A673 (cell line): ENCODE measurements at regions not wholly inside any gene's neighbourhood (a gene's known extent, or its start where the extent isn't known, plus 50 kb on each side); places are given as distances from the start of the nearest gene placed in this dataset.

Experiments used
- BruUV-seq: library from RNA; stranded (reverse); fragments of 400-500 nt; replicated peaks from 2 replicates; lab custom pipeline; 2021; lab: Mats Ljungman, UMichigan
- CTCF ChIA-PET: fragments of 300-600 bp; sonication (Branson Sonifier 250); formaldehyde crosslinking; loops from one replicate; lab custom pipeline; 2022; ENCODE audit warnings: antibody characterized with exemption; lab: Charles Lee
- POLR2A ChIA-PET: fragments of 300-600 bp; sonication (Branson Sonifier 250); formaldehyde crosslinking; loops from one replicate; lab custom pipeline; 2022; ENCODE audit warnings: antibody characterized with exemption; ENCODE audit not compliant: low non-redundant PET; lab: Charles Lee
- DNase-seq: peaks from one replicate; pipeline ENCODE4 v3.0.0-alpha.2; 2015; ENCODE audit warnings: low spot score
- H3K27ac ChIP-seq: fragments of 200-600 bp; sonication (generic); 2 replicates; pipeline ENCODE4 v1.5.1; 2016; ENCODE audit warnings: mixed run types, low read depth, mild to moderate bottlenecking, mixed read lengths, antibody characterized with exemption, low read length; ENCODE audit not compliant: poor library complexity, severe bottlenecking
- H3K27me3 ChIP-seq: fragments of 200-600 bp; sonication (generic); replicated peaks from 2 replicates; pipeline ENCODE4 v1.6.1; 2017; ENCODE audit warnings: mixed run types, low read depth, mild to moderate bottlenecking, mixed read lengths, antibody characterized with exemption, low read length; ENCODE audit not compliant: insufficient read depth, poor library complexity
- H3K36me3 ChIP-seq: fragments of 200-600 bp; sonication (generic); 2 replicates; pipeline ENCODE4 v1.6.1; 2016; ENCODE audit warnings: mixed run types, mild to moderate bottlenecking, mixed read lengths, antibody characterized with exemption, low read length; ENCODE audit not compliant: insufficient read depth, poor library complexity, severe bottlenecking
- H3K4me1 ChIP-seq: fragments of 200-600 bp; sonication (generic); 2 replicates; pipeline ENCODE4 v1.6.1; 2017; ENCODE audit warnings: mixed run types, mild to moderate bottlenecking, mixed read lengths, antibody characterized with exemption, low read length; ENCODE audit not compliant: insufficient read depth, poor library complexity, severe bottlenecking
- H3K4me3 ChIP-seq: fragments of 200-600 bp; sonication (generic); 2 replicates; pipeline ENCODE4 v1.5.1; 2016; ENCODE audit warnings: low read depth, mixed run types, mild to moderate bottlenecking, mixed read lengths, low read length; ENCODE audit not compliant: poor library complexity, severe bottlenecking
- H3K9me3 ChIP-seq: fragments of 200-600 bp; sonication (generic); 2 replicates; pipeline ENCODE4 v1.6.1; 2016; ENCODE audit warnings: mixed run types, low read depth, mild to moderate bottlenecking, mixed read lengths, antibody characterized with exemption, low read length; ENCODE audit not compliant: poor library complexity, severe bottlenecking
- CTCF ChIP-seq: fragments of 300-800, 200-600 bp; sonication (generic); conservative IDR thresholded peaks from 2 replicates; pipeline ENCODE4 v1.5.1; 2017; ENCODE audit warnings: low read depth, mild to moderate bottlenecking, antibody characterized with exemption, low read length, moderate library complexity, mixed read lengths
- EZH2 ChIP-seq: fragments of 200-600 bp; sonication (generic); IDR thresholded peaks from 2 replicates; pipeline ENCODE4 v1.6.1; 2017; ENCODE audit warnings: borderline replicate concordance, low read depth, mild to moderate bottlenecking, mixed read lengths, antibody characterized with exemption, low read length; ENCODE audit not compliant: poor library complexity, severe bottlenecking
- intact Hi-C: fragments of 100-400 bp; cut with micrococcal nuclease; formaldehyde crosslinking; loops from one replicate; pipeline ENCODE4 v1.10.0; 2022; ENCODE audit not compliant: unreplicated experiment

GRCh38 chr2:150341982-150342680 is 145.3 kb downstream of the RND3 start:
- H3K4me1 ChIP-seq: no peaks in the 10 kb centered on the region
- no peak overlapping the region for H3K27ac ChIP-seq
- H3K36me3 ChIP-seq: no peaks in the 10 kb centered on the region
- H3K27me3 ChIP-seq: no peaks in the 10 kb centered on the region
- no peak for TF ChIP-seq CTCF
- no peak for TF ChIP-seq EZH2
- CTCF ChIA-PET: no interaction called here
- DNase-seq: no peak
- intact Hi-C loops: no loop called here
- no peaks in the 10 kb centered on the region for H3K9me3 ChIP-seq
- no TSS peak for BruUV-seq
- H3K4me3 ChIP-seq: no peak overlapping the region
- POLR2A ChIA-PET: no interaction called here

GRCh38 chr2:150339951-150340350 is 147.5 kb downstream of the RND3 start:
- DNase-seq: no peak
- POLR2A ChIA-PET: no interaction called here

GRCh38 chr2:150339282-150339681 is 148.2 kb downstream of the RND3 start:
- Histone ChIP-seq H3K4me1 (no peaks in the 10 kb centered on the region), H3K27me3 (no peaks in the 10 kb centered on the region), H3K9me3 (no peaks in the 10 kb centered on the region), H3K36me3 (no peaks in the 10 kb centered on the region), H3K27ac (no peak overlapping the region), H3K4me3 (no peak overlapping the region)
- ChIA-PET CTCF (no interaction called here), POLR2A (no interaction called here)
- intact Hi-C loops: no loop called here
- no peak for DNase-seq
- no TSS peak for BruUV-seq
- TF ChIP-seq CTCF: no peak
- TF ChIP-seq EZH2: no peak

More at GRCh38 chr2:150339951-150340350, 147.5 kb downstream of the RND3 start:
- Histone ChIP-seq H3K27me3 (no peaks in the 10 kb centered on the region), H3K4me1 (no peaks in the 10 kb centered on the region), H3K4me3 (no peak overlapping the region), H3K9me3 (no peaks in the 10 kb centered on the region), H3K27ac (no peak overlapping the region), H3K36me3 (no peaks in the 10 kb centered on the region)
- TF ChIP-seq CTCF: no peak
- TF ChIP-seq EZH2: no peak
- intact Hi-C loops: no loop called here
- BruUV-seq: no TSS peak
- CTCF ChIA-PET: no interaction called here
